ENCODE measurements at regions not wholly inside any gene's neighbourhood (a gene's known extent, or its start where the extent isn't known, plus 50 kb on each side); places are given as distances from the start of the nearest gene placed in this dataset.

DNA sequence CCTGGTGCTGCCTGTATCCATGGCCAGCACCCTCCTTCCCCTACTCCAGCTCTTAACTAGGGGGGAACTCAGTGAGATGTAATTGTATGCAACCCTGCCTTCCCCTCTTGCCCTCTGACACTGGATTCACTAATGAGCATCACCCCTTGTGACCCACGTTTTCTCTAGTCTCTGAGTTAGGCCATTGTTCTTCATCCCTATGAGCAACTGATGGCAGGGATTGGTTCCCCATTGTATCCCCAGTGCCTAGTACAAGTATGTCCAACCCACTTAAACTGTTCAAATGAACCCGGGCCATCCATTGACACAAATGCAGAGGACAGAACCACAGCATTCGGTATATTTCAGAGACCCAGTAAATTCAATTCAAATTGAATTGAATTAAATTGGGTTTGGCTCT lies 77.6 kb upstream of the ASTN2 start:
- TF ChIP-seq, protein P1, sequence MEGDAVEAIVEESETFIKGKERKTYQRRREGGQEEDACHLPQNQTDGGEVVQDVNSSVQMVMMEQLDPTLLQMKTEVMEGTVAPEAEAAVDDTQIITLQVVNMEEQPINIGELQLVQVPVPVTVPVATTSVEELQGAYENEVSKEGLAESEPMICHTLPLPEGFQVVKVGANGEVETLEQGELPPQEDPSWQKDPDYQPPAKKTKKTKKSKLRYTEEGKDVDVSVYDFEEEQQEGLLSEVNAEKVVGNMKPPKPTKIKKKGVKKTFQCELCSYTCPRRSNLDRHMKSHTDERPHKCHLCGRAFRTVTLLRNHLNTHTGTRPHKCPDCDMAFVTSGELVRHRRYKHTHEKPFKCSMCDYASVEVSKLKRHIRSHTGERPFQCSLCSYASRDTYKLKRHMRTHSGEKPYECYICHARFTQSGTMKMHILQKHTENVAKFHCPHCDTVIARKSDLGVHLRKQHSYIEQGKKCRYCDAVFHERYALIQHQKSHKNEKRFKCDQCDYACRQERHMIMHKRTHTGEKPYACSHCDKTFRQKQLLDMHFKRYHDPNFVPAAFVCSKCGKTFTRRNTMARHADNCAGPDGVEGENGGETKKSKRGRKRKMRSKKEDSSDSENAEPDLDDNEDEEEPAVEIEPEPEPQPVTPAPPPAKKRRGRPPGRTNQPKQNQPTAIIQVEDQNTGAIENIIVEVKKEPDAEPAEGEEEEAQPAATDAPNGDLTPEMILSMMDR (conservative IDR thresholded peaks at IDR 0.05; ENCODE audit: low read length): no peak
- TF ChIP-seq EZH2phosphoT487 (IDR thresholded peaks at IDR 0.05; ENCODE audit: borderline replicate concordance, low read depth, low read length): no peak
